Mononuclear cell (primary cell): ENCODE measurements at regions not wholly inside any gene's neighbourhood (a gene's known extent, or its start where the extent isn't known, plus 50 kb on each side); places are given as distances from the start of the nearest gene placed in this dataset.

Experiments
- H3K27me3 ChIP-seq: 2 replicates; pipeline ENCODE4 v1.6.0; 2011; ENCODE audit warnings: low read length, control low read depth; ENCODE audit not compliant: insufficient read depth
- H3K4me1 ChIP-seq: 2 replicates; pipeline ENCODE4 v1.5.1; 2011; ENCODE audit warnings: mild to moderate bottlenecking, low read length, control low read depth; ENCODE audit not compliant: insufficient read depth
- H3K4me3 ChIP-seq: 2 replicates; pipeline ENCODE4 v1.5.1; 2011; ENCODE audit warnings: mild to moderate bottlenecking, low read length, moderate library complexity
- H3K9me3 ChIP-seq: 2 replicates; pipeline ENCODE4 v1.5.1; 2011; ENCODE audit warnings: low read depth, mild to moderate bottlenecking, control low read depth, low read length

DNA sequence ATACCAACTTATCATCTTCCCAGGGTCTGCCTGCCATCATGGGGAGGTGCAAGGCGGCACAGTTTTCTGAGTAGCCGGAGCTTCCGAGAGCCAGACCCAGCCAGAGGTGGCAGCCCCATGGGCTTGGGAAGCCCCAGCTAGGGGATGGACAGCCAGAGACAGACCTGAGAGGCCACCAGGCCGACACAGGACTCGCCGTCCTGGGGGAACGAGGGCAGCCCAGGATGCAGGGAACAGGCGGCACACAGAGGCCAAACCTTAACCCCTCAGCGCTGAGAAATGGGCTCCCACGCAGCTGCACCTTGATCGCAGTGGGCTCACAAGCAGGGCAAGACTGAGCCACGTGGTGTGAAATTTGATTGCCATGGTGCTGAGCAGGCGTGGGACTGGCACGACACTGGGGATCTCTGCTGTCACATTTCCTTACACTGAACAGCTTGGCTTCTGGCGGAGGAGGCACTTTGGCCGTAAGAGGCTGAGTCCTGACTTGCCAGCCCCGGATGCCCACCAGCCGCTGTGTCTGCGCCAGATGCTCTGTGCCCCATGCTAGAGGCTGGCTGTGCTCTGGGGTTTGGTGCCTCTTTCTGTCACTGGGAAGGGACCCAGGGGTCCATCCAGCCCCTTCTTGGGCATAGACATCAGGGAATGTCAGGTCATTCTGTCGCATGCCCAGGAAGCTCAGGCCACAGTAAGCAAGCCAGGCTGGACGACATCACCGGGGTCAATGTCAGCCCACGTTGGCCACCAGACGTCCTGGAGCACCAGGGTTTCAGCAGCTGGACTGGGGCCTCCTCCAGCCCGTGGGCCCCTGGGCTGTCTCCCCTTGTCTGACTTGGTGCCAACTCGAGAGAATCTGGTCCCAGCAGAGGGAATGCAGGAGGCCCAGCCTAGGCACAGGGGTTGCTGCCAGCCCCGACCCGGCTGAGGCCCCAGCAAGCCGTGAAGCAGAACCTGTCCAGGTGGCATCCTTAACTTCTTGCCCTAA lies 312.1 kb upstream of the MYT1L start:
- H3K4me1 ChIP-seq: peaks cover 4% of the 10 kb centered on the region
- no peak overlapping the region for H3K4me3 ChIP-seq
- no peaks in the 10 kb centered on the region for H3K9me3 ChIP-seq
- H3K27me3 ChIP-seq: no peaks in the 10 kb centered on the region

DNA sequence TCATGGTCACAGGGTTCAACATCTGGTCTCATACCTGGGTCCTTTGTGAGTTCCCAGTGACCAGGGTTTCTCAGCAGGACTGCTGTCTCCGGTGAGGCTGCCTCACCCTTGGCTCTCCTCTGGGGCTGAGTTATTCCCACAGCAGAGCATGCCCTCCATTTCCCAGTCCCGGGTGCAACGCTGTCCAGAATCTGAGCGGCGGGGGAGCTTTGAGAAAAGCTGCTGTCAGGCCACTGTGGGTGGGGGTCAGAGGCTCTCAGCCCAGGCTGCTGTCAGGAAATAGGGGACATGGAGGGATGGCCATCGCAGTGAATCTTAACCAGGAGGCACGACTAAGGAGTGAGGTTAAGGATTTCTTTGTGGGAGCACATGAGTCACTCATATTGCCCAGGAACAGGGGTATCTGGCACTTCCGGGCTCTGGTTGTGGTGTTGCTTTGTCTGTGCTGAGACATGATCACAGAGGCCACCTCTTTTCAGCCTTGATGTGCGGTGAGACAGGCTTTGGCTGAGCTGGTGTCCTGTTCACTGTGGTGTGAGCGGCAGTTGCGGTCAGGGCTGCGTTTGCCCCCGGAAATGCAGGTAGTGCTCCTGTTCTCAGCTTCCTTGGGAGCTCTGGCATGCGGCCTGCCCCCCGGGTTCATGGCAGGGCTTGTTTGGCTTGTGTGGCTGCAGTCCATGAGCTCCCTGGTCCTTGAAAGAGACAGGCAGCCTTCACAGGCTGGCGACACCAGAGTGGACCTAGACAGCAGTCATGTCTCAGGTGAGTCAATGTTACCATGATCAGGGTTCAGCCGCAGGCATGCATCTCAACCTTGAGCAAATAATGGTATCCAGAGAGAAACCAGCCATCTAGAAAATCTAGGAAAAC lies 310.7 kb upstream of the MYT1L start:
- H3K4me3 ChIP-seq: no peak overlapping the region
- H3K4me1 ChIP-seq: peaks cover 4% of the 10 kb centered on the region
- H3K27me3 ChIP-seq: no peaks in the 10 kb centered on the region
- no peaks in the 10 kb centered on the region for H3K9me3 ChIP-seq

DNA sequence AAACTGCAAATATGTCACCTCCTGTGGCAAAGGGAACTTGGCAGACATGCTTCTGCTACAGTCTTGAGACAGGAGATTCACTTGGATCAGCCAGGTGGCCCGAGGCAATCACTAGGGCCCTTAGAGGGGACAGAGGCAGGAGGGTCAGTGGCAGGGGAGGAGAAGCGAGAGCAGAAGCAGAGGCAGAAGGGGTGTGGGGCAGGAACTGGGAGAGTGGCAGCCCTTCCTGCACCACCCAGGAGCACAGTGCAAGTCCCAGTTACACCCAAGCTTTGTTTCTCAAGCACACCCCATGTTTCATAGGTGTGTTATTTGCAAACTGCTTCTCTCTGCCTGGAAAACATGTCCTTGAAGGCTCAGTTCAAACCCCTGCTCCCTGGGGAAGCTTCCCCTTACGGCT lies 309.7 kb upstream of the MYT1L start:
- no peaks in the 10 kb centered on the region for H3K27me3 ChIP-seq
- H3K9me3 ChIP-seq: no peaks in the 10 kb centered on the region
- H3K4me1 ChIP-seq: peaks cover 4% of the 10 kb centered on the region
- H3K4me3 ChIP-seq: no peak overlapping the region

GRCh38 chr2:2640371-2640770 lies 309.3 kb upstream of the MYT1L start:
- H3K27me3 ChIP-seq: no peaks in the 10 kb centered on the region
- H3K4me1 ChIP-seq: peaks cover under 1% of the 10 kb centered on the region
- H3K9me3 ChIP-seq: no peaks in the 10 kb centered on the region
- no peak overlapping the region for H3K4me3 ChIP-seq

DNA sequence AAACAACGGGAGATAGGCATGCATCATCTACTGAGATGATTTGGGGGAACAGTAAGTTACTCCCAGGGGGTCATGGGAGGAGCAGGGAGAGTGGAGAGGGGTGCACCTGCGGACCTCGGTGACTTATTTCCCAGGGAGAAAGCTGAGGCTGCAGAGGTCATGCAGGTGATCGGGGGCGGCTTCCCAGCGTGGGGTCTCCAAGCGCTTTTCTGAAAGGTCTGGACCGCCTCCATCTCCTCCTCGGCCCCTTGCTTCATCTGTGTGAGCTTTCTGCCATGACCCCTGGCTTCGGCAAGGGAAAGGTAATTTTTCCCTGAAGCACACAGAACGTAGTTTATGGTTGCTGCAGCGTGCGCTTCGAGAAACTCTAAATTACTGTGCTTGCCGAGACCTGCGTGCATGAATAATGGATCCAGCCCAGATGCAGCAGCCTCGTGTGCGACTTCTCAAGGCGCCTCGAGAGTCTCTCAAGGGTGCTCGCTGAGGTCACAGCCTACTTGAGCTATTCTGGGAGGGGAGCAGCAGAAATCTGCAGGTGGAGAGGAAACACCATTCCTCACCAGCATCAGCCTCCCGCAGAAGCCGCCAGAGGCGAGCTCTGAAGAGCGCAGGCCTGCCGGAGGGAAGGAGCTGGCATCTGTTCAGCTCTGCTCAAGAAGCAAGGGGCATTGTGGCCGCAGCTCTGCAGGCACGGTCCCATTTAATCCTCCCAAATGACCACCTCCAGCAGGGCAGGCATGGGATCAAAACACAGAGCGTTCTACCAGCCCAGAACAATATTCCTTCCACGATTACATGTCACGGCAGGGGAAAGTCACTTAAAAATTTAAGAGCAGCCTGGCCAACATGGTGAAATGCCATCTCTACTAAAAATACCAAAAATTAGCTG lies 308.4 kb upstream of the MYT1L start:
- Histone ChIP-seq H3K4me1 (no peaks in the 10 kb centered on the region), H3K4me3 (no peak overlapping the region), H3K27me3 (no peaks in the 10 kb centered on the region), H3K9me3 (no peaks in the 10 kb centered on the region)

- H3K4me3 ChIP-seq: no peak overlapping the region
- no peaks in the 10 kb centered on the region for H3K4me1 ChIP-seq
- H3K9me3 ChIP-seq: no peaks in the 10 kb centered on the region
- no peaks in the 10 kb centered on the region for H3K27me3 ChIP-seq
These were observed 307.6 kb upstream of the MYT1L start for GRCh38 chr2:2638547-2639220.

GRCh38 chr2:2636813-2637212 lies 305.7 kb upstream of the MYT1L start:
- Histone ChIP-seq H3K4me3 (no peak overlapping the region), H3K9me3 (no peaks in the 10 kb centered on the region), H3K4me1 (no peaks in the 10 kb centered on the region), H3K27me3 (no peaks in the 10 kb centered on the region)

- no peaks in the 10 kb centered on the region for H3K9me3 ChIP-seq
- no peaks in the 10 kb centered on the region for H3K27me3 ChIP-seq
- no peak overlapping the region for H3K4me3 ChIP-seq
- no peaks in the 10 kb centered on the region for H3K4me1 ChIP-seq
These were observed 304.0 kb upstream of the MYT1L start for GRCh38 chr2:2635025-2635528.

GRCh38 chr2:2633017-2633416 lies 301.9 kb upstream of the MYT1L start:
- Histone ChIP-seq H3K9me3 (no peaks in the 10 kb centered on the region), H3K4me1 (no peaks in the 10 kb centered on the region), H3K4me3 (no peak overlapping the region), H3K27me3 (no peaks in the 10 kb centered on the region)

DNA sequence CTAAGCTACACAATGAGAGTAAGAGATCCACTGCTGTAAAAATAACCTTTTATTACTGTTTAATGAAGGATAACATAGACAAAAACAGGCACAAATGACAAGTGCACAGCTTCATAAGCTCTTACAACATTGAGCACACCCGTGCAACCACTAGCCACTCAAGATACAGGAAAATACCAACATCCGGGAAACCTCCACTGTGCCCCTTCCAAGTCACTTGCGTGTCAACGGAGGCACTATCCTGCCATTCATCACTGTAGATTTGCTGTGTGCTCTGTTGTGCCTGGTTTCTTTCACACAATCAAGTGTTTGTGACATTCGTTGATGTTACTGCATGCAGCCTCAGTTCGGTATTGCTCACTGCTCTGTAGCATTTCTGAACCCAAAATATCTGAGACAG lies 292.9 kb upstream of the MYT1L start:
- no peaks in the 10 kb centered on the region for H3K27me3 ChIP-seq

GRCh38 chr2:2621855-2622254 lies 290.8 kb upstream of the MYT1L start:
- H3K27me3 ChIP-seq: peaks cover 3% of the 10 kb centered on the region

More for the DNA sequence above, 292.9 kb upstream of the MYT1L start:
- H3K9me3 ChIP-seq: no peaks in the 10 kb centered on the region
- no peak overlapping the region for H3K4me3 ChIP-seq
- no peaks in the 10 kb centered on the region for H3K4me1 ChIP-seq

DNA sequence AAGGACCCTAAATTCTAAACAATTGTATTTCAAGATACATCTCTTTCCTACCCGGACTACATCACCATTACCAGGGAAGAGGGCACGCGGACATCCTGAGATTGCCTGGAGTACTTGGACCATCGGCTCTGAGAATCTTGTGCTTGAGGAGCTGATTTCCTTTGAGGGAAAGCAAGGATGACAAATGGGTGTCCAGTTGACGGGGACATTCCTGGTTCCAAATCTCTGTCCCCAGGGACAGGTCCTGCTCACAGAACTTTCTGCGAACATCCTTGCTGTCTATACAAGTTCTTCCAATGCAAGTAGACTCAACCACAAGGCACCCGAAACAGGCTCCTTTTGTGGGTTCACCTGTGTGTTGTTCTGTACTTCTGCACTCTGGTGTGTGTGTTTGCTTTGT lies 289.5 kb upstream of the MYT1L start:
- no peak overlapping the region for H3K4me3 ChIP-seq
- no peaks in the 10 kb centered on the region for H3K4me1 ChIP-seq
- no peaks in the 10 kb centered on the region for H3K9me3 ChIP-seq
- H3K27me3 ChIP-seq: peaks cover 3% of the 10 kb centered on the region

More at GRCh38 chr2:2621855-2622254, 290.8 kb upstream of the MYT1L start:
- Histone ChIP-seq H3K4me3 (no peak overlapping the region), H3K4me1 (no peaks in the 10 kb centered on the region), H3K9me3 (no peaks in the 10 kb centered on the region)

DNA sequence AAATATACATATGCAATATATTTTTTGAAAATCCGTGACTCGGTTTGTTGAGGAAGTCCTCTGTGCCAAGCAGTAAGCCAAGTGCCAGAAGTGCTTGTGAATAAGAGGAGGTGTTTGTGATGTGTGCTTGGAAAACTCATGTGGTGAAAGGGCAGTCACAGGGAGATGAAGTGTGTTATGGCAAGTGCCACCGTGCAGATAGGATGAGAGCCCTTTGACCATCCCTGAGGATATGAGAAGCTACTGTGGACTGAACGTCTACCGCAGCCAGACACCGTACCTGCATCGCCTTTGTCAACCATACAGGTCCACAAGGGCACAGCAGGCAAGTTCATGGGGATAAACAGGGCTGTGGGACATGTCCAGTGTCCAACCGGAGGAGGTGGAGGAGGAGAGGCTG lies 288.9 kb upstream of the MYT1L start:
- peaks cover 3% of the 10 kb centered on the region for H3K27me3 ChIP-seq

DNA sequence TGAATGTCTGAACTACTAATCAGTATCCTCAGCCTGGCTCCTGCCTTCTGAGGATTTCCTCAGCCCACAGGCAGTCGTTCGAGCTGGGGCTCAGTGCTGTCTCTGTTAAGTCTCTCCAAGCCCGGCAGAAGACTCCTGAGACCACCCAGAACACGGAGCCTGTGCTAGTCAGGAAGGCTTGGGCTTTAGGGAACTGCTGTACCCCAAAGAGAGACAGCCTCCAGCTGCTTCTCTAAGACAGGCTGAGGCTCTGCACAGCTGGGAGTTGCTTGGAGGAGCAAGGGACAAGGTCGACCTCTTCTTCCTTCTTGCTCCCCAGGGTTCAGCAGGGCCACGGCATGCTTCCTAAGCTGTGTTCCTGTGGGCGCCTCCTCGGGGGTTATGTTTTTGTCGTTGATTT lies 283.4 kb upstream of the MYT1L start:
- Histone ChIP-seq H3K4me1 (peaks cover 4% of the 10 kb centered on the region), H3K4me3 (no peak overlapping the region), H3K27me3 (peaks cover 3% of the 10 kb centered on the region), H3K9me3 (no peaks in the 10 kb centered on the region)

More for the DNA sequence above, 288.9 kb upstream of the MYT1L start:
- no peaks in the 10 kb centered on the region for H3K9me3 ChIP-seq
- no peaks in the 10 kb centered on the region for H3K4me1 ChIP-seq
- no peak overlapping the region for H3K4me3 ChIP-seq
